SK-N-SH (cell line): ENCODE measurements at regions not wholly inside any gene's neighbourhood (a gene's known extent, or its start where the extent isn't known, plus 50 kb on each side); places are given as distances from the start of the nearest gene placed in this dataset.

ENCODE experiments used
- CTCF ChIA-PET: fragments of 300-600, 350-600 bp; formaldehyde crosslinking; extraction: SDS; loops from one replicate; lab custom pipeline; 2021; lab: Yijun Ruan, JAX
- POLR2A ChIA-PET: fragments of 350-600 bp; sonication (Branson Sonifier 250); formaldehyde crosslinking; extraction: SDS; loops from one replicate; lab custom pipeline; 2020; ENCODE audit warnings: antibody characterized with exemption, inconsistent platforms; lab: Yijun Ruan, JAX
- DNase-seq: peaks from one replicate; pipeline ENCODE4 v3.0.0; 2012
- H2AFZ ChIP-seq: fragments of 200-600 bp; sonication (generic); 2 replicates; pipeline ENCODE4 v1.8.1; 2016; ENCODE audit warnings: antibody characterized with exemption, mild to moderate bottlenecking, low read depth
- H3F3A ChIP-seq: fragments of 200-600 bp; sonication (generic); replicated peaks from 2 replicates; pipeline ENCODE3; 2016; ENCODE audit warnings: antibody characterized with exemption, mild to moderate bottlenecking; ENCODE audit not compliant: insufficient read depth
- H3K27ac ChIP-seq, 2 experiments: fragments of 200-500 bp in 1 of 2; fragments of 200-600 bp in 1 of 2; sonication (Bioruptor generic) in 1 of 2; sonication (generic), shearing (Covaris generic) in 1 of 2; 2 replicates each; pipeline versions ENCODE4 v1.5.1 to v1.6.1; 2014 to 2016; ENCODE audit warnings: low read depth in 2 of 2, inconsistent platforms in 1 of 2, low read length in 1 of 2, mild to moderate bottlenecking in 1 of 2, mixed read lengths in 1 of 2
- H3K27me3 ChIP-seq: fragments of 200-600 bp; sonication (generic), shearing (Covaris generic); 2 replicates; pipeline ENCODE4 v1.6.1; 2016; ENCODE audit warnings: mixed run types; ENCODE audit not compliant: insufficient read depth
- H3K36me3 ChIP-seq, 2 experiments: fragments of 200-500 bp in 1 of 2; fragments of 200-600 bp in 1 of 2; sonication (Bioruptor generic) in 1 of 2; sonication (generic) in 1 of 2; replicated peaks in 1 of 2; 2 replicates each; pipeline versions ENCODE3 to v1.5.1; 2014 to 2016; ENCODE audit warnings: low read length in 1 of 2, mild to moderate bottlenecking in 1 of 2; ENCODE audit not compliant: insufficient read depth in 2 of 2, control insufficient read depth in 1 of 2
- H3K4me1 ChIP-seq, 2 experiments: fragments of 200-500 bp in 1 of 2; fragments of 200-600 bp in 1 of 2; sonication (Bioruptor generic) in 1 of 2; sonication (generic), shearing (Covaris generic) in 1 of 2; 2 replicates each; pipeline versions ENCODE4 v1.5.1 to v1.6.1; 2014 to 2016; ENCODE audit warnings: low read depth in 1 of 2, low read length in 1 of 2, mixed run types in 1 of 2; ENCODE audit not compliant: insufficient read depth in 2 of 2, control insufficient read depth in 1 of 2
- H3K4me2 ChIP-seq: fragments of 200-600 bp; sonication (generic), shearing (Covaris generic); 2 replicates; pipeline ENCODE4 v1.6.1; 2017; ENCODE audit warnings: mixed run types
- H3K4me3 ChIP-seq, 2 experiments: fragments of 200-500 bp in 1 of 2; fragments of 200-600 bp in 1 of 2; sonication (Bioruptor generic) in 1 of 2; sonication (generic), shearing (Covaris generic) in 1 of 2; 2 replicates each; pipeline versions ENCODE4 v1.5.1 to v1.8.1; 2014 to 2016; ENCODE audit warnings: low read depth in 2 of 2, inconsistent platforms in 1 of 2, low read length in 1 of 2, mild to moderate bottlenecking in 1 of 2, mixed read lengths in 1 of 2, moderate library complexity in 1 of 2
- H3K79me2 ChIP-seq: fragments of 200-600 bp; sonication (generic); 2 replicates; pipeline ENCODE4 v1.8.1; 2017; ENCODE audit warnings: mild to moderate bottlenecking; ENCODE audit not compliant: insufficient read depth
- H3K9ac ChIP-seq: fragments of 200-600 bp; sonication (generic); 2 replicates; pipeline ENCODE4 v1.6.1; 2017; ENCODE audit warnings: mixed run types
- H3K9me2 ChIP-seq: fragments of 200-600 bp; sonication (generic); 2 replicates; pipeline ENCODE4 v1.6.1; 2017; ENCODE audit warnings: mixed run types
- H3K9me3 ChIP-seq: fragments of 200-600 bp; sonication (generic); 2 replicates; pipeline ENCODE4 v1.6.1; 2017; ENCODE audit warnings: mixed run types, mild to moderate bottlenecking, moderate library complexity
- H4K20me1 ChIP-seq: fragments of 200-600 bp; sonication (generic); 2 replicates; pipeline ENCODE4 v1.6.1; 2017; ENCODE audit warnings: mild to moderate bottlenecking, mixed run types; ENCODE audit not compliant: insufficient read depth
- CHD2 ChIP-seq: fragments of 150-350 bp; IDR thresholded peaks from 2 replicates; pipeline ENCODE4 v1.6.1; 2018; ENCODE audit warnings: low read length; ENCODE audit not compliant: partially characterized antibody
- ELF1 ChIP-seq: IDR thresholded peaks from 2 replicates; pipeline ENCODE4 v1.4.0; 2012
- EP300 ChIP-seq, 2 experiments: IDR thresholded peaks; 2 replicates each; pipeline versions ENCODE4 v1.4.0 to v1.6.1; 2012; ENCODE audit warnings: borderline replicate concordance in 1 of 2, low read depth in 1 of 2, low read length in 1 of 2
- EZH2phosphoT487 ChIP-seq: fragments of 200-600 bp; sonication (generic); IDR thresholded peaks from 2 replicates; pipeline ENCODE4 v1.6.1; 2017; ENCODE audit warnings: low read depth, mixed run types, mild to moderate bottlenecking, antibody characterized with exemption, moderate library complexity, borderline replicate concordance
- FOXJ3 ChIP-seq: sonication (generic); formaldehyde crosslinking; IDR thresholded peaks from 2 replicates; pipeline ENCODE4 v1.5.1; 2020; ENCODE audit warnings: mild to moderate bottlenecking, missing genetic modification reagents
- GABPA ChIP-seq: IDR thresholded peaks from 2 replicates; pipeline ENCODE4 v1.4.0; 2012; ENCODE audit warnings: low read depth, mild to moderate bottlenecking
- GATA2 ChIP-seq: sonication (generic); formaldehyde crosslinking; IDR thresholded peaks from 2 replicates; pipeline ENCODE4 v1.5.0; 2020; ENCODE audit warnings: mild to moderate bottlenecking, missing genetic modification reagents
- MEF2A ChIP-seq: IDR thresholded peaks from 2 replicates; pipeline ENCODE4 v1.4.0; 2012; ENCODE audit warnings: low read depth, borderline replicate concordance
- NFIC ChIP-seq: IDR thresholded peaks from 2 replicates; pipeline ENCODE4 v1.4.0; 2012; ENCODE audit warnings: borderline replicate concordance
- NRF1 ChIP-seq: IDR thresholded peaks from 2 replicates; pipeline ENCODE4 v1.6.1; 2012; ENCODE audit warnings: low read depth, mild to moderate bottlenecking, low read length
- RFX5 ChIP-seq: IDR thresholded peaks from 2 replicates; pipeline ENCODE4 v1.6.1; 2012; ENCODE audit warnings: mild to moderate bottlenecking, improper control_type of control experiment, low read length
- RXRA ChIP-seq: IDR thresholded peaks from 2 replicates; pipeline ENCODE4 v1.4.0; 2012; ENCODE audit warnings: low read depth, mild to moderate bottlenecking, borderline replicate concordance
- SMC3 ChIP-seq: IDR thresholded peaks from 2 replicates; pipeline ENCODE4 v1.6.1; 2012; ENCODE audit warnings: low read depth, low read length, improper control_type of control experiment
- TCF12 ChIP-seq: IDR thresholded peaks from 2 replicates; pipeline ENCODE4 v1.4.0; 2012
- TEAD4 ChIP-seq: IDR thresholded peaks from 2 replicates; pipeline ENCODE4 v1.4.0; 2012; ENCODE audit warnings: mild to moderate bottlenecking, borderline replicate concordance; ENCODE audit not compliant: insufficient read depth
- WGBS: methylation state at CpG from one replicate; pipeline ENCODE4 v1.1.6; 2017; ENCODE audit warnings: low lambda C conversion rate; 5-methylcytosine and 5-hydroxymethylcytosine counted together
- TF ChIP-seq, protein P1 (sequence below): fragments of 150-350 bp; IDR thresholded peaks from 2 replicates; pipeline ENCODE4 v1.6.1; 2017; ENCODE audit warnings: antibody characterized with exemption, low read length, low read depth, borderline replicate concordance

DNA sequence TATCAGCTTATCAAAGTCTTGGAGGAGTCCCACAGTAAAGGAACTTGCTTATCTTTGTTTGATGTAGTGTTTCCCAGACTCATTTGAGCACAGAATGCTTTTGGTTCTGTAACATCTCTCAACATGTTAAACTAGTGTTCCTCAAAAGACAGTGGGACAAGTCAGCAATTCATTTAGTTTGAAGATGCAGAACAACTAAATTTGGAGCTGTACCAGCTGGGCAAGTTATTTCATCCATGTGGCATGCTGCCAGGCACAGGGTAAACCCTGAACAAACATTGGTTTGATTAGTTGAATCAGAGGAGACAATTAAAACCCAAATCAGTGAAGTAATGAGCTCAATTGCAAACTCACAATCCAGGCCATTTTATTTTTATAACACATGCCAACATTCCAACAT is 141.2 kb downstream of the CSNK2A3 start:
- DNase-seq = no peak
- ChIA-PET CTCF (no interaction called here), POLR2A (no interaction called here)
- no peaks in the 10 kb centered on the region for H3K9me2 ChIP-seq
- no peak overlapping the region for H3K4me2 ChIP-seq
- H3K36me3 ChIP-seq = no peaks in the 10 kb centered on the region
- H3K9ac ChIP-seq = no peak overlapping the region
- no peak overlapping the region for H3K4me3 ChIP-seq
- no peaks in the 10 kb centered on the region for H3K9me3 ChIP-seq
- no peaks in the 10 kb centered on the region; the same call in 1 of the 2 replicates for H3K27me3 ChIP-seq
- no peak overlapping the region for H3K27ac ChIP-seq
- H4K20me1 ChIP-seq = no peaks in the 10 kb centered on the region
- H3K79me2 ChIP-seq = no peaks in the 10 kb centered on the region
- no peak overlapping the region for H2AFZ ChIP-seq
- no peaks in the 10 kb centered on the region for H3K4me1 ChIP-seq
- no peaks in the 10 kb centered on the region for H3F3A ChIP-seq
- no peak for TF ChIP-seq GABPA
- TF ChIP-seq EZH2phosphoT487 = no peak
- no peak for TF ChIP-seq NRF1
- no peak for TF ChIP-seq TEAD4
- no peak for TF ChIP-seq NFIC
- no peak for TF ChIP-seq RXRA
- no peak for TF ChIP-seq EP300 (IDR thresholded peaks at IDR 0.05; ENCODE audit: borderline replicate concordance in 1 of 2, low read depth in 1 of 2, low read length in 1 of 2)
- no peak for TF ChIP-seq TCF12
- TF ChIP-seq, protein P1, sequence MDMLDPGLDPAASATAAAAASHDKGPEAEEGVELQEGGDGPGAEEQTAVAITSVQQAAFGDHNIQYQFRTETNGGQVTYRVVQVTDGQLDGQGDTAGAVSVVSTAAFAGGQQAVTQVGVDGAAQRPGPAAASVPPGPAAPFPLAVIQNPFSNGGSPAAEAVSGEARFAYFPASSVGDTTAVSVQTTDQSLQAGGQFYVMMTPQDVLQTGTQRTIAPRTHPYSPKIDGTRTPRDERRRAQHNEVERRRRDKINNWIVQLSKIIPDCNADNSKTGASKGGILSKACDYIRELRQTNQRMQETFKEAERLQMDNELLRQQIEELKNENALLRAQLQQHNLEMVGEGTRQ = no peak
- TF ChIP-seq GATA2 = no peak

DNA sequence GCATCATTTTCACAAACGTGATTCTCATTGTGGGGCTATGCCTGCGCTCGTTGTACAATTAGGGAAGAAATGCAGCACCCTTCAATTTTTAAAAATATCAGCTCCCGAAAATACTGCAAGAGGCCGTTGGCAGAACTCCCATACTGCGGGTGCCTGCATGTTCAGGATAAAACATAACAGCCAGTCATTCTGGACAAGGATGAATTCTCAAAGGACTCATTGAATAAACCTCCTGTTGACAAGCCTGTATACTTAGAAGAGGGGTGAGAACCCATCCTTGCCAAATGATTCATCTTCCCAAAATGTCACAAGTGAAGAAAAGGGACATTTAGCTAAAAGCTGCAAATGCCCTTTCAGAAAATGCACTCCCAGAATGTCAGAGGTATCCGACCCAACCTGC is 141.9 kb downstream of the CSNK2A3 start:
- Histone ChIP-seq H3K4me3 (no peak overlapping the region), H3K79me2 (no peaks in the 10 kb centered on the region), H3F3A (no peaks in the 10 kb centered on the region), H2AFZ (no peak overlapping the region), H3K27ac (no peak overlapping the region), H3K4me2 (no peak overlapping the region), H3K9me2 (no peaks in the 10 kb centered on the region), H3K36me3 (no peaks in the 10 kb centered on the region), H3K4me1 (no peaks in the 10 kb centered on the region), H3K9ac (no peak overlapping the region), H3K27me3 (no peaks in the 10 kb centered on the region; the same call in 1 of the 2 replicates), H3K9me3 (no peaks in the 10 kb centered on the region), H4K20me1 (no peaks in the 10 kb centered on the region)
- ChIA-PET POLR2A (no interaction called here), CTCF (no interaction called here)
- 38% methylated on average over 7 of the region's 7 CpGs for WGBS
- TF ChIP-seq SMC3 = no peak
- TF ChIP-seq EZH2phosphoT487 = no peak
- TF ChIP-seq EP300 (IDR thresholded peaks at IDR 0.05; ENCODE audit: borderline replicate concordance in 1 of 2, low read depth in 1 of 2, low read length in 1 of 2) = no peak
- TF ChIP-seq ELF1 = no peak
- no peak for TF ChIP-seq MEF2A
- TF ChIP-seq RFX5 = no peak
- no peak for TF ChIP-seq FOXJ3
- TF ChIP-seq CHD2 = no peak
- DNase-seq = no peak
